HG02938 (cell line): ENCODE measurements at regions not wholly inside any gene's neighbourhood (a gene's known extent, or its start where the extent isn't known, plus 50 kb on each side); places are given as distances from the start of the nearest gene placed in this dataset.

Experiments used
- ATAC-seq: cut with Tn5 transposase; IDR thresholded peaks from one replicate; pipeline ENCODE4 v1.9.1; 2021; ENCODE audit warnings: mild to moderate bottlenecking, moderate library complexity; ENCODE audit not compliant: unreplicated experiment

GRCh38 chr13:99436686-99437416 is 64.4 kb upstream of the TM9SF2 start:
- ATAC-seq = peak; percentile 42

GRCh38 chr13:99439048-99439447 is 62.2 kb upstream of the TM9SF2 start:
- no peak for ATAC-seq

- no peak for ATAC-seq
Observed at GRCh38 chr13:99439850-99440604, 61.2 kb upstream of the TM9SF2 start.

GRCh38 chr13:99442273-99442895 is 58.9 kb upstream of the TM9SF2 start:
- no peak for ATAC-seq

GRCh38 chr13:99446242-99446641 is 55.0 kb upstream of the TM9SF2 start:
- no peak for ATAC-seq

GRCh38 chr13:99448546-99448945 is 52.7 kb upstream of the TM9SF2 start:
- no peak for ATAC-seq

GRCh38 chr13:99450416-99450815 is 50.9 kb upstream of the TM9SF2 start:
- ATAC-seq = no peak
